Thoracic aorta (tissue), 2 donors: ENCODE measurements at regions not wholly inside any gene's neighbourhood (a gene's known extent, or its start where the extent isn't known, plus 50 kb on each side); places are given as distances from the start of the nearest gene placed in this dataset.
A peak's percentile ranks its signal among the peaks of the same experiment; 100 is the strongest.
"Not testable (repeated sequence)": the region's sequence is repeated elsewhere in the genome, so short reads cannot be mapped to it uniquely, and the experiment has no call there.

ENCODE experiments used
- ATAC-seq: fragments of 150-250 bp; one replicate; pipeline ENCODE4 v1.8.0; 2017; ENCODE audit warnings: low read depth; ENCODE audit not compliant: insufficient number of reproducible peaks, low FRiP score
- DNase-seq: peaks from one replicate; pipeline ENCODE4 v3.0.0-alpha.2; 2020; ENCODE audit warnings: low spot score
- H3K27ac ChIP-seq, 2 donors: fragments of 200-600 bp; sonication (generic); 1 replicate in 1 of 2; 2 replicates in 1 of 2; pipeline ENCODE4 v1.5.1; 2016; ENCODE audit warnings: mild to moderate bottlenecking in 2 of 2, moderate library complexity in 2 of 2
- H3K27me3 ChIP-seq: fragments of 200-600 bp; sonication (generic); replicated peaks from 2 replicates; pipeline ENCODE4 v1.6.0; 2016; ENCODE audit warnings: mild to moderate bottlenecking; ENCODE audit not compliant: insufficient read depth
- H3K36me3 ChIP-seq: fragments of 200-600 bp; sonication (generic); one replicate; pipeline ENCODE4 v1.5.1; 2016
- H3K4me1 ChIP-seq, 2 donors: fragments of 200-600 bp; sonication (generic); 1 replicate in 1 of 2; 2 replicates in 1 of 2; pipeline versions ENCODE4 v1.5.1 to v1.6.0; 2016; ENCODE audit warnings: low read depth in 2 of 2, mild to moderate bottlenecking in 1 of 2; ENCODE audit not compliant: control insufficient read depth in 1 of 2
- H3K4me3 ChIP-seq: fragments of 200-600 bp; sonication (generic); 2 replicates; pipeline ENCODE4 v1.5.1; 2016; ENCODE audit warnings: mild to moderate bottlenecking
- H3K9me3 ChIP-seq: fragments of 200-600 bp; sonication (generic); 2 replicates; pipeline ENCODE4 v1.5.1; 2016
- CTCF ChIP-seq: fragments of 200-600 bp; sonication (generic); IDR thresholded peaks from one replicate; pipeline ENCODE4 v1.5.1; 2019; ENCODE audit warnings: antibody characterized with exemption

DNA sequence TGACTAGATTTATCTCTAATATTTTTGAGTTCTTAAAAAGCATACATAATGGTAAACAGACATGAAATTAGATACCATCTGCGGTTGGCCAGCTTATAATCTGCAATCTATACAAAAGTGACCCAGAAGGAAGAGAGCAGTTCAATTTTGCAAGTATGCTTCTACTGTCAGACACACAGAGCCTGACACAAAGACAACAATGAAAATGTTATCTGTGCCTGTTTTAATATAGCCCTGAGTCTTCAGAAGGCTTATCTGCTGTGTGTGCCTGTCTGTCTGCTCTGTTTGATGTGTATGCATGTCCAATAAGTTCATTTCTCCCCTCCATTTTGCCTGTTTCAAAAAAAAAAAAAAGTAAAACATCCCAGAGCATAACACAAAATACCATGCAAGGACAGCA is 73.3 kb upstream of the FHIP2A start:
- H3K27me3 ChIP-seq, result no peaks in the 10 kb centered on the region
- TF ChIP-seq CTCF, result no peak
- no peak for DNase-seq
- no peak for ATAC-seq
- no peaks in the 10 kb centered on the region for H3K36me3 ChIP-seq
- no peaks in the 10 kb centered on the region for H3K4me1 ChIP-seq
- no peak overlapping the region for H3K4me3 ChIP-seq
- no peaks in the 10 kb centered on the region for H3K9me3 ChIP-seq
- no peak overlapping the region for H3K27ac ChIP-seq

GRCh38 chr10:114749014-114749413 is 72.6 kb upstream of the FHIP2A start:
- Histone ChIP-seq H3K36me3 (no peaks in the 10 kb centered on the region), H3K27me3 (no peaks in the 10 kb centered on the region), H3K27ac (no peak overlapping the region), H3K9me3 (no peaks in the 10 kb centered on the region), H3K4me3 (no peak overlapping the region), H3K4me1 (no peaks in the 10 kb centered on the region)
- TF ChIP-seq CTCF, result no peak
- DNase-seq (no peak), ATAC-seq (peak; percentile 43)

DNA sequence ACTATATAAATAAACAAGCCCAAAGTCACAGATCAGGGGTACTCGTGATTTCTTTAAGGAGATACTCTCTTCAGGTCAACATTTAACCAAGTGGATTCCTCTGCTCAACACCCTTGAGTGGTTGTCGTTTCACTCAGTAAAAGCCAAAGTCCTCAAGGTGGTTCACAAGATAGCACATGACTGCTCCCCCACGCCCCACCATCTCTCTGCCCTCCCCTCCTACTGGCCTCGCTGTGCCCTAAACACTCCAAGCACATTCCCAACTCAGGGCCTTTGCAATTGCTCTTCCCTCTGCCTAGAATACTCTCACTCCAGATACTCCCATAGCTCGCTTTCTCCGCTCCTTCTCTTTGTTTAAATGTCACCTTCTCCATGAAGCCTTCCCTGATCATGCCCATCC is 72.1 kb upstream of the FHIP2A start:
- H3K36me3 ChIP-seq, result no peaks in the 10 kb centered on the region
- no peaks in the 10 kb centered on the region for H3K9me3 ChIP-seq
- ATAC-seq, result no peak
- no peak overlapping the region for H3K4me3 ChIP-seq
- H3K27ac ChIP-seq, result no peak overlapping the region
- no peak for DNase-seq
- TF ChIP-seq CTCF, result no peak
- no peaks in the 10 kb centered on the region for H3K4me1 ChIP-seq
- no peaks in the 10 kb centered on the region for H3K27me3 ChIP-seq

DNA sequence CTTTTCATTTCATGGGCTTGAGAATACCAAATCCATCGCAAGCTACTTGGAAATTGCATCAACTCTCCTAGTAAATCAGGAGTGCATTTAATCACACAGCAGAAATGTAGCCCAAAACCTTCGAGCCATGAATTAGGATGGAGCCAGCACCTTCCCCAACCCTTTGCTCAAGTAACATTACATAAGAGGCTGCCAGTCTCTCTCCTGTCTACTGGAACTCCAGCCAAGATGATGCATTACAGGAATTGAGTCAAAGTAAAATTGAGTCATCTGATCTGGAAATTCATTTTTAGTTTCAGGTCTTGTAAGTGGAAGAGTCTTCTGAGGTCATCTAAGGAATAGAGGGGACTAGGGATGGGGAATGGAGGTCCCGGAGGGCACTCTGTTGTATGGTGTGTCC is 69.7 kb upstream of the FHIP2A start:
- H3K27me3 ChIP-seq, result no peaks in the 10 kb centered on the region
- no peak for DNase-seq
- H3K9me3 ChIP-seq, result no peaks in the 10 kb centered on the region
- H3K4me1 ChIP-seq, result no peaks in the 10 kb centered on the region
- TF ChIP-seq CTCF, result no peak
- H3K27ac ChIP-seq, result no peak overlapping the region
- H3K4me3 ChIP-seq, result no peak overlapping the region
- ATAC-seq, result no peak
- no peaks in the 10 kb centered on the region for H3K36me3 ChIP-seq

GRCh38 chr10:114752570-114752969 is 69.0 kb upstream of the FHIP2A start:
- H3K9me3 ChIP-seq, ATAC-seq, H3K36me3 ChIP-seq, H3K4me1 ChIP-seq, H3K4me3 ChIP-seq, H3K27me3 ChIP-seq, H3K27ac ChIP-seq, DNase-seq: not testable (repeated sequence)

- no peak overlapping the region for H3K27ac ChIP-seq
- H3K9me3 ChIP-seq, result no peaks in the 10 kb centered on the region
- H3K4me1 ChIP-seq, result no peaks in the 10 kb centered on the region
- H3K4me3 ChIP-seq, result no peak overlapping the region
- ATAC-seq (no peak), DNase-seq (no peak)
- TF ChIP-seq CTCF, result no peak
- H3K27me3 ChIP-seq, result no peaks in the 10 kb centered on the region
- no peaks in the 10 kb centered on the region for H3K36me3 ChIP-seq
These were observed 68.5 kb upstream of the FHIP2A start for GRCh38 chr10:114753126-114753525.
